GM19467 (cell line): ENCODE measurements at regions not wholly inside any gene's neighbourhood (a gene's known extent, or its start where the extent isn't known, plus 50 kb on each side); places are given as distances from the start of the nearest gene placed in this dataset.
"Not testable (repeated sequence)": the region's sequence is repeated elsewhere in the genome, so short reads cannot be mapped to it uniquely, and the experiment has no call there.

Experiments used
- ATAC-seq: cut with Tn5 transposase; IDR thresholded peaks from one replicate; pipeline ENCODE4 v1.9.1; 2021; ENCODE audit warnings: mild to moderate bottlenecking, moderate library complexity; ENCODE audit not compliant: unreplicated experiment

DNA sequence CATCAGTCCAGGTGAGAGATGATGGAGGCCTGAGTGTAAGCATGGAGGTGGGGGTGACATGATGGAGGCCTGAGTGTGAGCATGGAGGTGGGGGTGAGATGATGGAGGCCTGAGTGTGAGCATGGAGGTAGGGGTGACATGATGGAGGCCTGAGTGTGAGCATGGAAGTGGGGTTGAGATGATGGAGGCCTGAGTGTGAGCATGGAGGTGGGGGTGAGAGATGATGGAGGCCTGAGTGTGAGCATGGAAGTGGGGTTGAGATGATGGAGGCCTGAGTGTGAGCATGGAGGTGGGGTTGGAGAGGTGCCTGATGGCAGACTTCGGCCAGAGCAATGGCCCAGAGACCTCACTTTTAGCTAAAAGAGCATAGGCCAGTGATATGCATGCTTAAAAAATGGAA is 269.9 kb upstream of the PLPP4 start:
- ATAC-seq = not testable (repeated sequence)

DNA sequence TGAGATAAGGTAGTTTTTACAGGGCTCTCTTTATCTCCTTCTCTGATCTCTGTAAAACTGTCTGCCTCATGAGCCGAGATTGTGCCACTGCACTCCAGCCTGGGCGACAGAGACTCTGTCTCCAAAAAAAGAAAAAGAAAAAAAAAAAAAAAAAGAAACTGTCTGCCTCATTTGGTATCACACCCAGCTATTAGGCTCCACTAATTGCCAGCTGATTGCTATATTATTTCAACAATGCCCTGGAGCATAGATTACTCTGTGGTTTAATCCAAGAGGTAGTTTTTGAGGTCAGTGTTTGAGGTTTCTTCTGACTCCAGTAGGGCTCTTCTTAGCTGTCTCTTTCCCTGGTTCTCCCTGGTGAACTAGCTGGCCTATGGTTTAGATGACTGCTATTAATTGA is 268.1 kb upstream of the PLPP4 start:
- no peak for ATAC-seq

DNA sequence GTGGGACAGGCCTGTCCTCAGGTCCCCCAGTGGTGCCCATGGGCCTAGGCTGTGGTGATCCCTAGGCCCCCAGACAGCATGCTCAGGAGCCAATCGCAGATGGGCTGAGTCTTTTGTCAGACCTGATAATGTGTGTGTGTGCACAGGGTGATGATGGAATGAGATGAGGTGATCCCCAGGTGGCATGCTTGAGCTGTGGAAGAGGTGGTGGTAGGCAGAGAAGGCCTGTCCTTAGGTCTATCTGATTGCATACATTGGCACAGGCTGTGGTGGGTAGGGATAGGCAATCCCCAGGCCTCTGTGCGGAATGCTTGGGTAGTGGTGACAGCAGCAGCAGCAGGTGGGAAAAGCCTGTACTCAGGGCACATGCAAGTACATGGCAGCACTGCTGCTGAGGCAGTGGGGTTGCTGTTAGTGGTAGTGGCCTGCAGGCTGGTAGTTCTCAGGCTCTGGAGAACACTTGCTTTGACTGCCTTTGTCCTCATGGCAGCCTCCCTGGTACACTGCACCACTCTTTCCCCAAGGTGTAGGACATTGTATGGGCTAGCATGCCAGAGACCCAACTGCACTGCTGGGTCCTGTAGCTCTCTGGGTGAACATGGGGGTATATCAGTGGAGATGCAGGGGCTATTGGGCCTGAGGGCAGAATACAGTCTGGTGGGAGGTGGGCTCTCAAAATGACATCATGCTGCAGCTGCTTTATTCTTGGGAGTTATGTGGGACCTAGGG is 260.9 kb upstream of the PLPP4 start:
- ATAC-seq = no peak

DNA sequence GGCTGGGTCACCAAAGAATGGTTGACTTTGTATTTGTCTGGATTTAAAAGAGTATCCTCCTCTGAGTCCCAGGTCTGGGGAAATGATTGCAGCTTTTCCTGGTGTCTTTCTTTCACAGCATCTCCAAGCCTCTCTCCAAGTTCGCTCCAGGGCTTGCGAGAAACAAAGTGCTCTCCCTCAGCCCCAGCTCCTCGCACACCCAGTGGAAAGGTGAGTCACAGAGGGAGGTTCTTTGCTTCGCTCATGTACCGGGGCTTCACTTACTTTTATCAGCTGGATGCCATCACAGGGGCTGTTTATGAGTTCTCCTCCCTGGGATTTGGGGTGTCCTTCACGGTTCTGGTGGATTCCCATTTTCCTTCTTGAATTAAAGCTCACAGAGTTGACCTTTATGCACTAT is 252.2 kb upstream of the PLPP4 start:
- ATAC-seq = no peak

DNA sequence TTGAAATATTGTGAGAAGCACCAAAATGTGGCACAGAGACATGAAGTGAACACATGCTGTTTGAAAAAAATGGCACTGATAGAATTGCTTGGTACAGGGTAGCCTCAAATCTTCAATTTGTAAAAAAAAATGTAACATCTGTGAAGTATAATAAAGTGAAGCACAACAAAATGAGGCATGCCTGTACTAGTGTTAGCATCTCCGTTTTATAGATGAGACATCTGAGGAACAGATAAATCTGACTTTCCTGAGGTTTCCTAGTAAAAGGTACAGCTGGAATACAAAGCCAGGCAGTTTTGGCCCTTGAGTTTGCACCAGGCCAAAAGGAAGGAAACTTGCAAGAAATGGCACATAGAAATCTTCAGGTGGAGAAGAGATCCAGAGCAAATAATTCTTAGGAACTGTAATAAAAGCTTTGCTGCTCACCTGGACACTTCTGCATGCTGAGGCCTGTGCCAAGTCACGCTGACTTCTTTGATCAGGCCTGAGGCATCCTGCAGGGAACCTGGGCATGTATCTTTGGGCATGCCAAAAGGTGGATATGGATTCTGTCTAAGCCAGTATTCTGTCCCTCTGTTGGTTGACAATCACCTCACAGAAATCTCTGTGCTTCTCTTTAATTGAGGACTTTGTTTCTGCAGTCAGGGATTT is 251.5 kb upstream of the PLPP4 start:
- ATAC-seq = no peak

DNA sequence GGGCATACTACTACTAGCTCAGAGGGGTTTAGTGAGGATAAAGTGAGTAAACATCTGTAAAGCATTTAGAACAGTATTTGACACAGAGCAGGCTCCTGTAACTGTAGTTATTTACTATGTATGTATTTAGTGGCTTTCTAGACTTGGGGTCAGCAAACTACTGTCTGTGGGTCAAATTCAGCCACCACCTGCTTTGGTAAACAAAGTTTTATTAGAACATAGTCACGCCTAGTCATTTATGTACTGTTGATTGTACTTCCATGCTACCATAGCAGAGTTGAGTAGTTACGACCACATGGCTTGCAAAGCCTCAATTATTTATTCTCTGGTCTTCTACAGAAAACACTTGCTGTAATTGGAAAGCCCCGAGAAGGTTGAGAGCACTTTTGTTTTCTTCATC is 248.5 kb upstream of the PLPP4 start:
- no peak for ATAC-seq

DNA sequence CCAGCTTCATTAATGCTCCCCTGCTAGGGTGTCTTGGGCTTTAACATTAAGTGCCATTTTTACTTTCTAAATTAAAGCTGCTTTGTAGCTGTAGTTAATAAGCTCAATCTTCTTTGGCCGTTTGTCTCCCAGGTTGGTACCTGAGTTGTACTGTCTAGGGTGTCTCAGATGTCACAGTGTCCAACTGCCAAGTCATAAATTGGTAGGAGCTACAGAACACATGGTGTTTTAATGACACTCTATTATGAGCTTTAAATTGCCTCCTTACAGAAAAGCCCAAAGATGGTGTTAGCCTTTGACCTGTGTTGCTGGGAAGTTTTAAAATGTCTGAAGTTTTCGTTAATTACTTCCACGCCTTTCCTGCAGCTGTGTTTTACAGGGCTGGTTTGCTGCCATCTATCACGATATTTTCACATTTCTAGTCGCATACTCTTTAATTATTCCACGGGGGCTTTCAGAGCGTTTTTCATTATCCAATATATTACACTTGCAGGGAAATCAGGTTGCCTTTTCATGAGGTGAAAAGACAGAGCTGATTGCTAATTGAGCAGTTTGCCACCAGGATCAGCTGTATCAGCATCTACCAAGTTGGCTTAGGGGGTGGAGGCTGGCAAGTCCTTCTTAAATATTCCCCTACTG is 247.8 kb upstream of the PLPP4 start:
- ATAC-seq = no peak

DNA sequence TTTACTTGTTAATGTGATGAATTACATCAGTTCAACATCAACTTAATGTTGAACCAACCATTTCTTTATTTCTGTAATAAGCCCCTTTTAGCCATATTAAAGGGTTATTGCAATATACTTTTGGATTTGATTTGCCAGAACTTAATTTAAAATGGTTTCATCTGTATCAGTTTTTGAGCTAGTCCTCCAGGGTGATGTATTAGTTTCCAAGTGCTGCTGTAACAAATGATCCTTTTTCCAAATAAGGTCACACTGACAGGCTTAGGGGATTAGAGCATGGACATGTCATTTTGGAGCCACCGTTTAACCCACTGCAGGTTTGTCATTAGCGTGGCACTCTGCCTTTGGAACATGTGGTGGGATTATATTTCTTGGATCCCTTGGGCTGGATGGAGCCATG is 244.8 kb upstream of the PLPP4 start:
- no peak for ATAC-seq

DNA sequence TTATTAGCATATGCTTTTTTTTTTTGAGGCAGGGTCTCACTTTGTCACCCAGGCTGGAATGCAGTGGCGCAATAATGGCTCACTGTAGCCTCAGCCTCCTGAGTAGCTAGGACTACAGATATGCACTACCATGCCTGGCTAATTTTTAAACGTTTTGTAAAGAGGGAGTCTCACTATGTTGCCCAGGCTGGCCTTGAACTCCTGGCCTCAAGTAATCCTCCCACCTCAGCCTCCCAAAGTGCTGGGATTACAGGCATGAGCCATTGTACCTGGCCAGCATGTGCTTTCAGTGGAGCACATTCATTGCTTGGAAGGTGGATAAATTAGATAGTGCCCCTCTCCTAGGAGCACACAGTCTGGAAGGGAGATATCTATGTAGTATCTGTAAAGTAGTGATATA is 243.7 kb upstream of the PLPP4 start:
- ATAC-seq = not testable (repeated sequence)

DNA sequence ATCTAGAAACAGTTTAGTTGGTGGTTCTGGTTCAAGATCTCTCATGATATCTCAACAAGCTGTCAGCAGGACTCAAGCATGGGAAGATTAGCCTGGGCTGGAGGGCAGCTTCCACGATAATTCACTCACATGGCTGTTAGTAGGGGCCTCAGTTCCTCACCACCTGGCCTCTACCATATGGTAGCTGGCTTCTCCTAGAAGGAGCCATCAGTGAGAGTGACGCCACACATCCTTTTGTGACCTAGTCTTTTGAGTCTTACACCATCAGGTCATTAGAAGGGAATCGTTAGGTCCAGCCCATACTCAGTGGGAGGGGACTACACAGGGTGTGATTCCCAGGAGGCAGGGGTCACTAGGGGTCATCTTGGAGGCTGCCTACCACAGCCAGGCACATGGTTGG is 239.3 kb upstream of the PLPP4 start:
- ATAC-seq = no peak

DNA sequence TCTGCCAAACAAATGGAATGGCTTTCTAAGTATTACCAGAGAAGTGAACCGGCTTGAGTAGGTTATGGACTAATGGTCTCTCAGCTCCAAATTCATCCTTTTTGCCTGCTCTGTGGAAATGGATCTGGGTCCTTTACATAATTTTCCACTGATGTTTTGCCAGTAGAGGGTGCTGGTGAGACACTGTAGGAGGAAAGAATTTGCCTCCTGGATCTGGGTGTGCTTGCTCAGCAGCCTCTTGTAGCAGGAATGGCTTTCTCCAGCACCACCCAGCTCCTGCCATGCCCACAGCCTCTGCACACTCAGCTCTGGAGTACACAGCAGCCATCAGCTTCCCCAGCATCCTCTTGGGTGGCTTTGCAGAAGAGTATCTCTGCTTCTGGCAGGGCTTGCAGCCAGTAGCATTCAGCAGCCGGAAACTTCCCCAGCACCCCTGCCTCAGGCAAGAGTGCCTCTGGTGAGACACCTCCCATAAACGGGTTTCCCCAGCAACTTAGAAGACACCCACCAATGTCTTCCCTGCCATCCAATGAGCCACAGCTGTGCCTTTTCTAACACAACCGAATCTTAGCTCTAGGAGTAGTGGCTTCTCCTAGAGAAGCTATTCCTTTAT is 235.0 kb upstream of the PLPP4 start:
- ATAC-seq = no peak

DNA sequence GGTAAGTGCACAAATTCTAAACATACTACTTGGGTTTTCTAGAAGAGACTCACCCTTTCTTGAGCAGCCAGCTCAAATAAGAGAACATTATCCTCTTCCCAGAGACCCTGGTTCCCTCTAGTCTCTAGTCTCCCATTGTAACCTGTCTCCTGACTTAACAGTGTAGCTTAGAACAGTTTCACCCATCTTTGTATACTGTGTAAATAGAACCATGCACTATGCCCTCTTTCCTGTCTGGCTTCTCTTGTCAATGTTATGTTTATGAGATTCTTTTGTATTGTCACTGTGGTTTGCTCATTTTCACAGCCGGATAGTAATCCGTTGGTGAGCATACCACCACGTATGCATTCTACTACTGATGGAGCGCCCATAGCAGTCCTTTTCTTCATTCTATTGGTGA is 227.4 kb upstream of the PLPP4 start:
- no peak for ATAC-seq

DNA sequence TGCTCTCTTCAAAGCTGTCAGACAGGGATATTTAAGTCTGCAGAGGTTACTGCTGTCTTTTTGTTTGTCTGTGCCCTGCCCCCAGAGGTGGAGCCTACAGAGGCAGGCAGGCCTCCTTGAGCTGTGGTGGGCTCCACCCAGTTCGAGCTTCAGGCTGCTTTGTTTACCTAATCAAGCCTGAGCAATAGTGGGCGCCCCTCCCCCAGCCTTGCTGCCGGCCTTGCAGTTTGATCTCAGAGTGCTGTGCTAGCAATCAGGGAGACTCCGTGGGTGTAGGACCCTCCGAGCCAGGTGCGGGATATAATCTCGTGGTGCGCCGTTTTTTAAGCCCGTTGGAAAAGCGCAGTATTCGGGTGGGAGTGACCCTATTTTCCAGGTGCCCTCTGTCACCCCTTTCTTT is 217.3 kb upstream of the PLPP4 start:
- ATAC-seq = not testable (repeated sequence)

DNA sequence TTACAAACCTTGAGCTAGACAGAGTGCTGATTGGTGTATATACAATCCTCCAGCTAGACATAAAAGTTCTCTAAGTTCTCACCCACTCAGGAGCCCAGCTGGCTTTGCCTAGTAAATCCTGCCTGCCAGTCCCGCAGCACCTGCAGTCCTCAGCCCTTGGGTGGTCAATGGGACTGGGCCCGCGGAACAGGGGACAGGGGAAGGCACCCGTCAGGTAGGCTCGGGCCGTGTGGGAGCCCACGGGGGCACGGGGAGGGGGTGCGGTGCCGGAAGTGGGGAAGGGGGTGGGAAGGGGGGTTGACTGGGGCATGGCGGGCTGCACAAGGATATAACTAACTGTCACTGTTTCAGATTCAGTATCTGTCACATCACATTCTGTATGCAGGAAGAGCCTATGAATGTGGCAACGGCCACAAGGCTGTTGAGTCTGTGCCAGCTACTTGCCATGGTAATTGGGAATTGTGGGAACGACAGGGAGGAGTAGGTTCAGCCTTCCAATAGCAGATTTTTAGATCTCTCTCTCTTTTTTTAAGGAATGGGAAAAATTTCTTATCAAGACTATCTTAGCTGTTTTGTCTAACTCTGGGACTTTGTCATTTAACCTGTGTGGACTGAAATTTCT is 205.1 kb upstream of the PLPP4 start:
- no peak for ATAC-seq

DNA sequence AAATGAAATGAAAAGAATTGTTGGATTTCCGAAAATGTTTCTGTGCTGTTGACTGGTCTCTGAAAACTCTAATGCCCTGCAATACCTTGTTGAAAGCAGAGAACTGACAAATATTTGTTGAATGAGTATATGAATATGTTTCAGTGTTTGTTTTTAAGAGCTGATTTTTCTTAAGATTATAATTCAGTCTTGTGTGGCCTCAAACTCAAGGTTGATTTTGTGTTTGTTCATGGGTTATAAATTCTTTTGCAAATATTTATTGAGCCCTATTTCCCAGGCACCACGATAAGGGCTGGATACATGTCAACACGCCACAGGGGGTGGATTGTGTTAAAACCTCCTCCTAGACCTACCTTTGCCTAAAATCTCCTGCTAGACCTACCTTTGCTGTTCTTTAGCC is 203.9 kb upstream of the PLPP4 start:
- ATAC-seq = no peak

DNA sequence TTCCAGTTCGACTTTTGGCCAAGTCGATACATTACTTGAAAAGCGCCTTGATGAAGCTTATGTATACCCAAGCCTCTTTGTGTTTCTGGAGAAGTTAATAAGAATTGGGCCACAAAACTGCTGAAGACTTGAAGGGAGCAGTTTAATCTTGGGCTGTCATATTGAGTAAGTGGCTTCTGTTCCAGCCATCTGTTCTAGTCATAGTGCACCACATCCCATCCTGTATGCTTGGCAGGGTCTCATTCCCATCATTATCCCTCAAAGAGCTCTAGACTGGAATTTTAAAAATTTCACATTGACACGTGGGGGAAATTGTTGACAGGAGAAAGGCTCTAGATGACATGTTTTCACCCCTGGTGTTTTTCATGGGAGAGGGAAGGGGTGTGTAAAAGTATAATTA is 196.6 kb upstream of the PLPP4 start:
- ATAC-seq = no peak

DNA sequence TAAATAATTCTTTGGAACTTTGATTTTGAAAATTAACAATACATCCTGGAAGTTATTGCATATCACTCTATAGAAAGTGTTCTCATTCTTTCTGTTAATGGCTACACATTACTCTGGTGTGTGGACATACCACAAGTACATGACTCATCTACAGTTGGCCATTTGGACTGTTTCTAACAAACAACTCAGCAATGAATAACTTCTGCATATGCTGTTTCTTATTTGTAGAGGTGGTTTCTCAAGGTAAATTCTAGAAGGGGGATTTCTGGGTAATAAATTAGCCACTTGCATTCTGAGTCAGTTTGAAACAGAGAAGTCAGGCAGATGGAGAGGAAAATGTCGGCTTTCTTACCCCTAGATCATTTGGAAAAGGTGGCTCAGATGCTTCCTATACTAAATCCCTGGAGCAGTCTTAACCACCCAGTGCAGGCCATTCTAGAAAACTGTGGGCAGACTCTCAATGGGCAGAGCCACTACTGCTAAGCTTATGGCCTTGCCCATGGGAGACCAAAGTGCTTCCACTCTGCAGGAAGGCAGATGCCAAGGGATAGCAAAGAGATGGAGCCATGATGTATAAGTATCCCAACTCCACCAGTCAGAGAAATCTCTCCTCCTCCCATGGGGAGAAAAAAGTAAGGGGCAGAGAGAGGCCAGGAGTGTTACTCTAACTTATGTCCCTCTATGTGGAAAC is 194.0 kb upstream of the PLPP4 start:
- peak; percentile 69 for ATAC-seq

DNA sequence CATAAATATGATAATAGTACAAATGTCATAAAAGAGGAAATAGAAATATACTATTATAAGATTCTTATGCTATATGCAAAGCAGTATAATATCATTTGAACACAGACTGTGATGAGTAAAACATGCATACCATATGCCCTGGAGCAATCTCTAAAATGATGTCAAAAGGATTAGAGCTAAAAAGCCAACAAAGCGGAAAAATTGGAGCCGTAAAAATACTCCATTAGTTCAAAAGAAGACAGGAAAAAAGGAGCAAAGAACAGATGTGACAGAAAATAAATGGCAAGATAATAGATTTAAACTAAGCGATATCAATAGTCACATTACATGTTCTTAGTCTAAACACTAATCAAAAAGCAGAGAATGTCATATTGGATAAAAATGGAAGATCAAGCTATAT is 191.0 kb upstream of the PLPP4 start:
- no peak for ATAC-seq

DNA sequence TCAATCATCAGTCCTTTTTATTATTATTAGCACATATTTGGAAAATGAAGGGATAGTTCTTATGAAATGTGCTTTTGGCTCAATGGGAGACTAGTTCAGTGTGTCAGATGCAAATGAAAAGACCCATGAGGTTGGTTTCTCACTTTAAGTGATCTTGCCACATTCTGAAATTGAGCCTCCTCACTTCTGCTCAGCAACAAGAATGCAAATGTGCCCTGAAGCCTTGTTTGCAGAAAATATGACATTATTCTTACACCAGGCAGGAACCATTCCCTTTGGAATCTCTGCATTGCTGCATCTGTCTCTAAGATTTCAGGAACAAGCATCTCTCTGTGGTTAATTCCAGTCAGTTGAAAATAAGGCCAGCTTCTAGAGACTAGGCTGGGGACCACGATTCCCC is 186.1 kb upstream of the PLPP4 start:
- ATAC-seq = no peak

DNA sequence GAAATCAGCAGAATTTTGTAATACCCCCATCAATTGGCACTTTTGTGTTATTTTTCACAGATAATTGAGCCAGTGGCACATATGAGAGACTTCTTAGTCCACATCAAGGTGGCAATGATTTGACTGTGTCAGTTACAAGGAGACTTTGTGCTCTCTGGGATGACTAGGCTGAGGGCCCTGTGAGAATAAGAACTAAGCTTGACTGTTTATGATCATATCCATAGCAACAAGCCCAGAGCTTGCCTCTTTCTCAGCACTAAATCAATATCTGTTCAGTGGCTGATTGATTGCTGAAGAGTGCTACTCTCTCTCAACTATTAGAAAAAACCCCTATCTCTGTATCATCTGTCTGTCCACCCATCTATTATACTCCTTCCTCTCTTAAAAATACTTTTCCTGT is 185.3 kb upstream of the PLPP4 start:
- no peak for ATAC-seq

DNA sequence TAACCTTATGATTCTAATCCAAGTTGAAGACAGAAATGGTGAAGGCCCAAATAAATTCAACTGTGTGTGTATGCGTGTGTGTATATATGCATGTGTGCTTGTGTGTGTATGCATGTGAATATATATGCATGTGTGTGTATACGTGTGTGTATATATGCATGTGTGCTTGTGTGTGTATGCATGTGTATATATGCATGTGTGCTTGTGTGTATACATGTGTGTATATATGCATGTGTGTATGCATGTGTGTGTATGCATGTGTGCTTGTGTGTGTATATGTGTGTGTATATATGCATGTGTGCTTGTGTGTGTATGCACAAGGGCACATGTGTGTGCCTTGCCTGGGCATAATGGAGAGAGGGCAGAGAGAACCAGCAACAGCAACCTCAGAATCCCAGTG is 184.7 kb upstream of the PLPP4 start:
- no peak for ATAC-seq
